ENCODE measurements at regions not wholly inside any gene's neighbourhood (a gene's known extent, or its start where the extent isn't known, plus 50 kb on each side); places are given as distances from the start of the nearest gene placed in this dataset.
"Not testable (repeated sequence)": the region's sequence is repeated elsewhere in the genome, so short reads cannot be mapped to it uniquely, and the experiment has no call there.

GRCh38 chr4:148676344-148676743, 234.1 kb upstream of the NR3C2 start:
- no peak for DNase-seq

- DNase-seq: no peak
Measured at GRCh38 chr4:148674876-148675275, 232.7 kb upstream of the NR3C2 start.

GRCh38 chr4:148664636-148665035, 222.4 kb upstream of the NR3C2 start:
- DNase-seq: no peak

- DNase-seq: no peak
Measured at GRCh38 chr4:148654131-148654530, 211.9 kb upstream of the NR3C2 start.

- no peak for DNase-seq
Measured at GRCh38 chr4:148653681-148654080, 211.5 kb upstream of the NR3C2 start.

GRCh38 chr4:148651991-148652390, 209.8 kb upstream of the NR3C2 start:
- no peak for DNase-seq

GRCh38 chr4:148649652-148650331, 207.6 kb upstream of the NR3C2 start:
- DNase-seq: no peak

- DNase-seq: no peak
Measured at GRCh38 chr4:148643851-148644250, 201.6 kb upstream of the NR3C2 start.

- DNase-seq: no peak
Measured at GRCh38 chr4:148642907-148643306, 200.7 kb upstream of the NR3C2 start.

- not testable (repeated sequence) for DNase-seq
Measured at GRCh38 chr4:148638079-148638478, 195.9 kb upstream of the NR3C2 start.

GRCh38 chr4:148637453-148637852, 195.2 kb upstream of the NR3C2 start:
- not testable (repeated sequence) for DNase-seq

GRCh38 chr4:148634476-148634875, 192.3 kb upstream of the NR3C2 start:
- DNase-seq: no peak

- no peak for DNase-seq
Measured at GRCh38 chr4:148633720-148634119, 191.5 kb upstream of the NR3C2 start.

GRCh38 chr4:148632476-148632875, 190.3 kb upstream of the NR3C2 start:
- DNase-seq: no peak

- DNase-seq: no peak
Measured at GRCh38 chr4:148630051-148630450, 187.8 kb upstream of the NR3C2 start.

- no peak for DNase-seq
Measured at GRCh38 chr4:148618856-148619255, 176.6 kb upstream of the NR3C2 start.

- no peak for DNase-seq
Measured at GRCh38 chr4:148608968-148609367, 166.8 kb upstream of the NR3C2 start.

- DNase-seq: not testable (repeated sequence)
Measured at GRCh38 chr4:148598418-148599207, 156.4 kb upstream of the NR3C2 start.

GRCh38 chr4:148589182-148589581, 147.0 kb upstream of the NR3C2 start:
- no peak for DNase-seq

- no peak for DNase-seq
Measured at GRCh38 chr4:148575577-148575976, 133.4 kb upstream of the NR3C2 start.

GRCh38 chr4:148574911-148575310, 132.7 kb upstream of the NR3C2 start:
- DNase-seq: no peak

- no peak for DNase-seq
Measured at GRCh38 chr4:148574502-148574901, 132.3 kb upstream of the NR3C2 start.

GRCh38 chr4:148574066-148574465, 131.9 kb upstream of the NR3C2 start:
- DNase-seq: no peak
